Stimulated activated CD4-positive, alpha-beta T cell treated with anti-CD3 and anti-CD28 coated beads, Interleukin-12 subunit alpha, Interleukin-12 subunit beta, amount 100 ng/mL, for 48 hours (primary cell): ENCODE measurements at regions not wholly inside any gene's neighbourhood (a gene's known extent, or its start where the extent isn't known, plus 50 kb on each side); places are given as distances from the start of the nearest gene placed in this dataset.

ENCODE experiments used
- DNase-seq, 3 donors: peaks; one replicate each; pipeline ENCODE4 v3.0.0-alpha.2; 2020; ENCODE audit warnings: low read depth in 2 of 3, low spot score in 1 of 3

- no peak for DNase-seq
Measured at GRCh38 chr5:113794981-113795380, 281.5 kb downstream of the YTHDC2 start.

GRCh38 chr5:113800686-113801085, 287.2 kb downstream of the YTHDC2 start:
- DNase-seq, result no peak

GRCh38 chr5:113804264-113804663, 290.8 kb downstream of the YTHDC2 start:
- DNase-seq, result no peak

- no peak for DNase-seq
Measured at GRCh38 chr5:113804943-113805342, 291.4 kb downstream of the YTHDC2 start.

GRCh38 chr5:113806250-113806649, 292.8 kb downstream of the YTHDC2 start:
- DNase-seq, result no peak

- DNase-seq, result no peak
Measured at GRCh38 chr5:113806904-113807303, 293.4 kb downstream of the YTHDC2 start.

- no peak for DNase-seq
Measured at GRCh38 chr5:113807427-113807991, 294.0 kb downstream of the YTHDC2 start.

GRCh38 chr5:113808956-113809355, 295.5 kb downstream of the YTHDC2 start:
- DNase-seq, result no peak

GRCh38 chr5:113809626-113810025, 296.1 kb downstream of the YTHDC2 start:
- no peak for DNase-seq

GRCh38 chr5:113813466-113813865, 300.0 kb downstream of the YTHDC2 start:
- DNase-seq, result no peak

- no peak for DNase-seq
Measured at GRCh38 chr5:113817683-113818082, 304.2 kb downstream of the YTHDC2 start.

GRCh38 chr5:113823696-113824095, 310.2 kb downstream of the YTHDC2 start:
- DNase-seq, result no peak

GRCh38 chr5:113824307-113824706, 310.8 kb downstream of the YTHDC2 start:
- DNase-seq, result no peak

GRCh38 chr5:113825176-113825575, 311.7 kb downstream of the YTHDC2 start:
- no peak for DNase-seq

- no peak for DNase-seq
Measured at GRCh38 chr5:113846941-113847340, 333.4 kb downstream of the YTHDC2 start.

GRCh38 chr5:113864437-113864836, 350.9 kb downstream of the YTHDC2 start:
- DNase-seq, result no peak

GRCh38 chr5:113866763-113867162, 353.3 kb downstream of the YTHDC2 start:
- no peak for DNase-seq

GRCh38 chr5:113869611-113870010, 356.1 kb downstream of the YTHDC2 start:
- DNase-seq, result no peak

GRCh38 chr5:113871972-113872371, 358.5 kb downstream of the YTHDC2 start:
- DNase-seq, result no peak

GRCh38 chr5:113875096-113875495, 361.6 kb downstream of the YTHDC2 start:
- no peak for DNase-seq

- no peak for DNase-seq
Measured at GRCh38 chr5:113891491-113891890, 378.0 kb downstream of the YTHDC2 start.

GRCh38 chr5:113896789-113897188, 383.3 kb downstream of the YTHDC2 start:
- no peak for DNase-seq

- no peak for DNase-seq
Measured at GRCh38 chr5:113897748-113898147, 384.3 kb downstream of the YTHDC2 start.

- DNase-seq, result no peak
Measured at GRCh38 chr5:113900141-113900540, 386.6 kb downstream of the YTHDC2 start.
